NCI-H1092 treated with DMSO at 0.1 percent for 48 hours (cell line): ENCODE measurements at regions not wholly inside any gene's neighbourhood (a gene's known extent, or its start where the extent isn't known, plus 50 kb on each side); places are given as distances from the start of the nearest gene placed in this dataset.

ENCODE experiments used
- DNase-seq: peaks from one replicate; lab custom pipeline; 2025; lab: John Stamatoyannopoulos, UW

GRCh38 chr4:100130964-100131363 lies 59.3 kb downstream of the DDIT4L start:
- DNase-seq: no peak

- no peak for DNase-seq
Observed at GRCh38 chr4:100130491-100130890, 59.8 kb downstream of the DDIT4L start.

GRCh38 chr4:100129774-100130173 lies 60.5 kb downstream of the DDIT4L start:
- DNase-seq: no peak

GRCh38 chr4:100128338-100128737 lies 61.9 kb downstream of the DDIT4L start:
- no peak for DNase-seq

GRCh38 chr4:100124715-100125114 lies 65.6 kb downstream of the DDIT4L start:
- no peak for DNase-seq

GRCh38 chr4:100118181-100118580 lies 72.1 kb downstream of the DDIT4L start:
- DNase-seq: no peak

GRCh38 chr4:100117750-100118149 lies 72.5 kb downstream of the DDIT4L start:
- no peak for DNase-seq

GRCh38 chr4:100114909-100115308 lies 75.4 kb downstream of the DDIT4L start:
- DNase-seq: no peak

GRCh38 chr4:100113732-100114131 lies 76.5 kb downstream of the DDIT4L start:
- DNase-seq: no peak

- no peak for DNase-seq
Observed at GRCh38 chr4:100113096-100113495, 77.2 kb downstream of the DDIT4L start.

- DNase-seq: no peak
Observed at GRCh38 chr4:100109921-100110320, 80.3 kb downstream of the DDIT4L start.

GRCh38 chr4:100108869-100109268 lies 81.4 kb downstream of the DDIT4L start:
- no peak for DNase-seq

GRCh38 chr4:100106982-100107381 lies 83.3 kb downstream of the DDIT4L start:
- no peak for DNase-seq

- no peak for DNase-seq
Observed at GRCh38 chr4:100103671-100104070, 86.6 kb downstream of the DDIT4L start.

GRCh38 chr4:100100985-100101384 lies 89.3 kb downstream of the DDIT4L start:
- DNase-seq: no peak

- DNase-seq: no peak
Observed at GRCh38 chr4:100099746-100100145, 90.5 kb downstream of the DDIT4L start.

GRCh38 chr4:100098681-100099080 lies 91.6 kb downstream of the DDIT4L start:
- no peak for DNase-seq

- no peak for DNase-seq
Observed at GRCh38 chr4:100098011-100098545, 92.2 kb downstream of the DDIT4L start.

GRCh38 chr4:100095729-100096595 lies 94.3 kb downstream of the DDIT4L start:
- DNase-seq: peak; percentile 53

GRCh38 chr4:100093091-100093866 lies 97.0 kb downstream of the DDIT4L start:
- DNase-seq: peak; percentile 55

- DNase-seq: no peak
Observed at GRCh38 chr4:100087743-100088142, 102.5 kb downstream of the DDIT4L start.

GRCh38 chr4:100086766-100087431 lies 103.4 kb downstream of the DDIT4L start:
- DNase-seq: no peak
